Osteocyte (in vitro differentiated cells): ENCODE measurements at regions not wholly inside any gene's neighbourhood (a gene's known extent, or its start where the extent isn't known, plus 50 kb on each side); places are given as distances from the start of the nearest gene placed in this dataset.

Experiments used
- DNase-seq: peaks from one replicate; pipeline ENCODE4 v3.0.0; 2021; ENCODE audit warnings: mixed read lengths; ENCODE audit not compliant: unreplicated experiment; ENCODE audit errors: extremely low spot score
- H3K27ac Mint-ChIP-seq: one replicate; pipeline ENCODE4 v1.8.0; 2021; ENCODE audit warnings: mild to moderate bottlenecking, mixed read lengths; ENCODE audit not compliant: unreplicated experiment
- H3K27me3 Mint-ChIP-seq: one replicate; pipeline ENCODE4 v1.8.0; 2021; ENCODE audit warnings: mixed read lengths; ENCODE audit not compliant: unreplicated experiment
- H3K36me3 Mint-ChIP-seq: one replicate; pipeline ENCODE4 v1.8.0; 2021; ENCODE audit warnings: mixed read lengths; ENCODE audit not compliant: unreplicated experiment
- H3K4me1 Mint-ChIP-seq: one replicate; pipeline ENCODE4 v1.8.0; 2021; ENCODE audit warnings: mixed read lengths; ENCODE audit not compliant: unreplicated experiment
- H3K4me3 Mint-ChIP-seq: one replicate; pipeline ENCODE4 v1.8.0; 2021; ENCODE audit warnings: mild to moderate bottlenecking, moderate library complexity, mixed read lengths; ENCODE audit not compliant: unreplicated experiment
- H3K9me3 Mint-ChIP-seq: one replicate; pipeline ENCODE4 v1.8.0; 2021; ENCODE audit warnings: mixed read lengths; ENCODE audit not compliant: unreplicated experiment
- TF ChIP-seq, protein P1 (sequence below): fragments of 200-600 bp; sonication (generic); IDR thresholded peaks from 2 replicates; pipeline ENCODE4 v1.5.0; 2021; ENCODE audit warnings: antibody characterized with exemption, mild to moderate bottlenecking, moderate library complexity

DNA sequence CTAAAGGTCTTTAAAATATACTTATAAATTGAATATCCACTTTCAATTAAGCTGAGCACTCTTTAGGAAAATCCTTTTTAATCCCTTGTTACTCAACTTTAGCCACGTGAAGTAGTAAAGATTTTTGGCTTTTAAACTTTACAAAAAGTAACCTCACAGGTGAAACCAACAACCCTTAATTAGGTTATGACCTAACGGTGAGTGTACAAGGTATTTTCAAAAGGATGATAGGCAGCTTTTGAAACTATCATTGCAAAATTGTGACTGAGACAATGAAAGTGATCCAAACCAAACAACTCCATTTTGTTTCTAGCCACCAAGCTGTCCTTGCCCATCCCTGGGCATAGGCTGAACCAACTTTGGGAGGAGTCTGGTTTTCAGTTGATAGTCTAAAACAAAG lies 940.2 kb downstream of the OTOL1 start:
- TF ChIP-seq, protein P1, sequence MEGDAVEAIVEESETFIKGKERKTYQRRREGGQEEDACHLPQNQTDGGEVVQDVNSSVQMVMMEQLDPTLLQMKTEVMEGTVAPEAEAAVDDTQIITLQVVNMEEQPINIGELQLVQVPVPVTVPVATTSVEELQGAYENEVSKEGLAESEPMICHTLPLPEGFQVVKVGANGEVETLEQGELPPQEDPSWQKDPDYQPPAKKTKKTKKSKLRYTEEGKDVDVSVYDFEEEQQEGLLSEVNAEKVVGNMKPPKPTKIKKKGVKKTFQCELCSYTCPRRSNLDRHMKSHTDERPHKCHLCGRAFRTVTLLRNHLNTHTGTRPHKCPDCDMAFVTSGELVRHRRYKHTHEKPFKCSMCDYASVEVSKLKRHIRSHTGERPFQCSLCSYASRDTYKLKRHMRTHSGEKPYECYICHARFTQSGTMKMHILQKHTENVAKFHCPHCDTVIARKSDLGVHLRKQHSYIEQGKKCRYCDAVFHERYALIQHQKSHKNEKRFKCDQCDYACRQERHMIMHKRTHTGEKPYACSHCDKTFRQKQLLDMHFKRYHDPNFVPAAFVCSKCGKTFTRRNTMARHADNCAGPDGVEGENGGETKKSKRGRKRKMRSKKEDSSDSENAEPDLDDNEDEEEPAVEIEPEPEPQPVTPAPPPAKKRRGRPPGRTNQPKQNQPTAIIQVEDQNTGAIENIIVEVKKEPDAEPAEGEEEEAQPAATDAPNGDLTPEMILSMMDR, result no peak
- H3K36me3 Mint-ChIP-seq, result no peaks in the 10 kb centered on the region
- H3K27ac Mint-ChIP-seq, result no peak overlapping the region
- H3K9me3 Mint-ChIP-seq, result peaks cover 18% of the 10 kb centered on the region
- H3K4me1 Mint-ChIP-seq, result peaks cover 6% of the 10 kb centered on the region
- no peak overlapping the region for H3K4me3 Mint-ChIP-seq
- no peaks in the 10 kb centered on the region for H3K27me3 Mint-ChIP-seq
- no peak for DNase-seq

DNA sequence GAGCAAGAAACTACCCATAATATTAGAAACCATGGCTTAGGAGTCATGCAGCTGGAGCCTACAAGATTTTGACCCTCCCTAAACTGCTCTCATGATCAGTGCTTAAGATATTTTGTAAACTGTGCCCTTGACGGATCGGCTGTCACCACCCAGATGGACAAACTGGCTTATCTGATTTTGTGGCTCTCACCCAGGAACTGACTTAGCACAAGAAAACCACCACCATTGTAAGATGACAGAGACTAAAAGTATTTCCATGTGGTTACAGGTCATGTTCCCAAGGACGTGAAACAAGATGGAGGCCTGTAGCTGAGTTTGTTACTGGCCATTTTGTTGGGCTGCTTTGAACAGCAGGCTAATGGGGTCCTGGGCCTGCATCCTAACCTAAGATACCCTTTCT lies 940.9 kb downstream of the OTOL1 start:
- H3K4me3 Mint-ChIP-seq, result no peak overlapping the region
- no peaks in the 10 kb centered on the region for H3K27me3 Mint-ChIP-seq
- DNase-seq, result no peak
- H3K27ac Mint-ChIP-seq, result no peak overlapping the region
- no peaks in the 10 kb centered on the region for H3K36me3 Mint-ChIP-seq
- TF ChIP-seq, protein P1, result no peak
- H3K9me3 Mint-ChIP-seq, result peaks cover 16% of the 10 kb centered on the region
- peaks cover 9% of the 10 kb centered on the region for H3K4me1 Mint-ChIP-seq

DNA sequence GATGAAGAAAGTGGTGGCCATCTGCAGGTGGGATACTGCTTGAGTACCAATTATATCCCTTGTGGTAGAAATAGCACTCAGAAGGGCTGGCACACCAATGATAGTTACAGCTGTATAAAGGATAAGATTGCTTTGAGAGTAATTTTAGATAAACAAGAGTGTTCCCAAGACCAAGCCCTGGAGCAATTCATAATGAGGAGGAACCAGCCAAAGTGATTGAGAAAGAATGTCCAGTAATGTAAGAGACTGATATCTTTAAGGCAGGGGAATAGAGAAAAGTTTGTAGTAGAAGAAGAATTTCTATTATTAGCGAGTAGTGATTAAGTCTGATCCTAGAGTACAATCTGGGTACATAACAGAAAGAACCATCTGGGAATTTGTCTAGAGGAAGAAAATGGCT lies 945.1 kb downstream of the OTOL1 start:
- H3K4me1 Mint-ChIP-seq, result peaks cover 9% of the 10 kb centered on the region
- TF ChIP-seq, protein P1, result no peak
- H3K36me3 Mint-ChIP-seq, result no peaks in the 10 kb centered on the region
- no peak for DNase-seq
- no peaks in the 10 kb centered on the region for H3K27me3 Mint-ChIP-seq
- no peak overlapping the region for H3K4me3 Mint-ChIP-seq
- H3K9me3 Mint-ChIP-seq, result peaks cover 5% of the 10 kb centered on the region
- H3K27ac Mint-ChIP-seq, result no peak overlapping the region

DNA sequence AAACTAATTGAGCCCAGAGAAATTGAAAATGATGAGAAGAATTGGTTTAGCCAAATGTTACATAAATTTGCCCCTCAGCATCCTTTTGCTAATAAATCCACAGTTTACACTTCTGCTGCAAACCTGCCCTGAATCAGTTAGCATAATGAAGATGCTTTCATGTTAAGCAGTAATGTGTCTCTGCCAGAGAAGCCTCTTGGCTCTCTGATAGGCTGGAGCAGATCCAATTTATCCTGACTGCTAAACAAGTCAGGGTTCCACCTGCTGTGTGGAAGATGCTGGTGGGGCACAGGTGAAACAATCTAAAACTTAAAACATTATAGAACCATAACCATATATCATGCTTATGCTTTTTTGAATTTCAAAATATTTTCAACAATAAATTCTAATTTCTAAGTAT lies 946.8 kb downstream of the OTOL1 start:
- no peak for DNase-seq
- TF ChIP-seq, protein P1, result no peak
- H3K4me3 Mint-ChIP-seq, result no peak overlapping the region
- H3K27me3 Mint-ChIP-seq, result no peaks in the 10 kb centered on the region
- peaks cover 8% of the 10 kb centered on the region for H3K9me3 Mint-ChIP-seq
- H3K27ac Mint-ChIP-seq, result no peak overlapping the region
- H3K36me3 Mint-ChIP-seq, result no peaks in the 10 kb centered on the region
- H3K4me1 Mint-ChIP-seq, result peaks cover 9% of the 10 kb centered on the region

DNA sequence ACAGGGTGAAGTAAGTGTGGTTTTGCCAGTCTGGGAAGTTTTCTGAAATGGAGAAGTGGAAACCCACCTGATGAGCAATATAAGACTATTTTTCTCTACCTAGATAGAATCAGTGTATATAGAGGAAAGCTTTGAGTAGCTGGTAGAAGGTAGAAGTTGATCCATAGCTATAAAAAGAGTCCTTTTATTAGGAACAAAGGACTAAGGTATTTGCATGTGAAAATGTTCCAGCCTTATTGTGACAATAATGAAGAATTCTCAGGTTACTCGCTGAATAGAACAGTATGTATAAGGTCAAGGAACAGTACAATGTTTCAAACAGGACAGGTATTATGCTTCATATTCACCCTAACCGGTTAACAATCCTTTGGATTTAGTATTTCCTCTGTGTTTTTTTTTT lies 972.2 kb downstream of the OTOL1 start:
- Mint-ChIP-seq H3K4me3 (no peak overlapping the region), H3K36me3 (no peaks in the 10 kb centered on the region), H3K4me1 (no peaks in the 10 kb centered on the region), H3K27ac (no peak overlapping the region), H3K27me3 (no peaks in the 10 kb centered on the region), H3K9me3 (peaks cover 6% of the 10 kb centered on the region)
- TF ChIP-seq, protein P1, result no peak
- DNase-seq, result no peak
